ENCODE measurements at regions not wholly inside any gene's neighbourhood (a gene's known extent, or its start where the extent isn't known, plus 50 kb on each side); places are given as distances from the start of the nearest gene placed in this dataset.

DNA sequence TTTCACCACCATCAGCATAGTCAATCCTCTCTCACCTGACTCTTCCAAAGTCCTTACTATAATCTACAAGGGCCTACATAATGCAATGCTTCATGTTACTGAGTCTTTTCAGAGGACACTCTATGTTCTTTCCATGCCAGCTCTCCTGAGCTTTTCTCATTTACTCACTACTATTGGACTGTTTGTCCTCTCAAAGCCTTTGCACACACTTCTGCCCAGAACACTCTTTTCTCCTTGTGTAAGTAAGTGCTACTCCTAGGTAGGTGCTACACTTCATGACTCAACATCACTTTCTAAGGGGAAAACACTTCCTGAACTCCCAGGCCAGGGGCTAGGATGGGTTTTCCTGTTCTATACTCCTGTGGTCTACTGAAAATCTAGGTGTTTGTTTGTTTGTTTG, 82.5 kb upstream of the GULP1 start:
- no peak overlapping the region for H2AFZ ChIP-seq (ENCODE audit: low read length)
- no peaks in the 10 kb centered on the region for H3K9me3 ChIP-seq (ENCODE audit: insufficient read depth in 2 of 2, low read depth in 1 of 2, low read length in 1 of 2)
- H2BK15ac ChIP-seq (ENCODE audit: low read length): no peak overlapping the region
- no peaks in the 10 kb centered on the region for H3K27me3 ChIP-seq (replicated peaks in 1 of 4; ENCODE audit: control insufficient read depth in 3 of 4, extremely low read depth in 1 of 4, insufficient read depth in 3 of 4, low read length in 3 of 4)
- ChIA-PET POLR2A (ENCODE audit: partially characterized antibody) (no interaction called here), CTCF (ENCODE audit: partially characterized antibody) (no interaction called here)
- TF ChIP-seq HDAC6 (IDR thresholded peaks at IDR 0.05; ENCODE audit: low read depth, low read length): no peak
- no peak for TF ChIP-seq CTBP2 (IDR thresholded peaks at IDR 0.05; ENCODE audit: borderline replicate concordance, insufficient read depth, insufficient read length, low read length)
- TF ChIP-seq SP1 (IDR thresholded peaks at IDR 0.05; ENCODE audit: low read depth, low read length): no peak
- no peak for TF ChIP-seq TBP (IDR thresholded peaks at IDR 0.05; ENCODE audit: low read depth, low read length)
- TF ChIP-seq RXRA (IDR thresholded peaks at IDR 0.05; ENCODE audit: insufficient read depth, low read depth, low read length): no peak
- TF ChIP-seq CREB1 (IDR thresholded peaks at IDR 0.05): no peak
- TF ChIP-seq, protein P1, sequence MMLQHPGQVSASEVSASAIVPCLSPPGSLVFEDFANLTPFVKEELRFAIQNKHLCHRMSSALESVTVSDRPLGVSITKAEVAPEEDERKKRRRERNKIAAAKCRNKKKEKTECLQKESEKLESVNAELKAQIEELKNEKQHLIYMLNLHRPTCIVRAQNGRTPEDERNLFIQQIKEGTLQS (IDR thresholded peaks at IDR 0.05; ENCODE audit: insufficient read depth, low read depth, low read length): no peak
- TF ChIP-seq TAF7 (optimal IDR thresholded peaks at IDR 0.05; ENCODE audit: borderline replicate concordance, low read depth, low read length): no peak
- no peak for TF ChIP-seq POLR2AphosphoS5 (IDR thresholded peaks at IDR 0.05; ENCODE audit: low read depth, low read length)
- no peak for TF ChIP-seq TCF12 (IDR thresholded peaks at IDR 0.05; ENCODE audit: low read depth, low read length)
- no peak overlapping the region for H4K8ac ChIP-seq (ENCODE audit: extremely low read depth, insufficient read depth, low read length)
- H3K36me3 ChIP-seq (ENCODE audit: control insufficient read depth in 2 of 4, insufficient read depth in 4 of 4, low read length in 3 of 4): no peaks in the 10 kb centered on the region
- H2BK12ac ChIP-seq (ENCODE audit: low read depth, low read length): no peak overlapping the region
- no peak overlapping the region for H2BK120ac ChIP-seq (replicated peaks; ENCODE audit: low read depth, low read length)
- no peak overlapping the region for H3K9ac ChIP-seq (replicated peaks in 1 of 4; ENCODE audit: extremely low read depth in 1 of 4, low read depth in 3 of 4, low read length in 3 of 4)
- no peak overlapping the region for H3K4me3 ChIP-seq (ENCODE audit: extremely low read depth in 1 of 4, insufficient read depth in 2 of 4, low read depth in 3 of 4, low read length in 4 of 4)
- no peak overlapping the region for H3K27ac ChIP-seq (ENCODE audit: low read depth, low read length)
- H3K79me1 ChIP-seq (ENCODE audit: low read depth, low read length): no peaks in the 10 kb centered on the region
- no peak overlapping the region for H3K18ac ChIP-seq (ENCODE audit: extremely low read depth, low read length)
- H2AK5ac ChIP-seq (ENCODE audit: low read depth, low read length): no peak overlapping the region
- H4K5ac ChIP-seq (ENCODE audit: insufficient read length, low read depth, low read length): no peak overlapping the region
- H3K4me2 ChIP-seq (ENCODE audit: insufficient read depth in 1 of 2, low read depth in 2 of 2, low read length in 2 of 2): no peak overlapping the region
- no peak overlapping the region for H3K14ac ChIP-seq (ENCODE audit: insufficient read length)
- no peaks in the 10 kb centered on the region for H3K79me2 ChIP-seq (ENCODE audit: control insufficient read depth in 1 of 2, insufficient read depth in 2 of 2, low read length in 2 of 2)
- DNase-seq (ENCODE audit: low read depth in 1 of 2, low spot score in 2 of 2) (no peak), FAIRE-seq (no peak)
- no peak overlapping the region for H3K4ac ChIP-seq (replicated peaks; ENCODE audit: insufficient read length, low read depth, low read length)
- H2BK5ac ChIP-seq (ENCODE audit: low read depth, low read length): no peak overlapping the region
- no peaks in the 10 kb centered on the region for H4K20me1 ChIP-seq (replicated peaks in 1 of 2; ENCODE audit: control insufficient read depth in 1 of 2, insufficient read depth in 2 of 2, low read length in 2 of 2)
- H3K23me2 ChIP-seq (ENCODE audit: low read depth, low read length): no peaks in the 10 kb centered on the region
- no peak overlapping the region for H3K56ac ChIP-seq (replicated peaks; ENCODE audit: insufficient read length, low read depth, low read length)
- H2BK20ac ChIP-seq (ENCODE audit: low read length): no peak overlapping the region
- no peaks in the 10 kb centered on the region for H3K4me1 ChIP-seq (replicated peaks in 1 of 4; ENCODE audit: control insufficient read depth in 3 of 4, insufficient read depth in 4 of 4, low read length in 3 of 4)
- H3K23ac ChIP-seq (ENCODE audit: insufficient read length): no peak overlapping the region
- no peak overlapping the region for H4K91ac ChIP-seq (replicated peaks; ENCODE audit: insufficient read length, low read length)

All from H1 (cell line).